ENCODE measurements at regions not wholly inside any gene's neighbourhood (a gene's known extent, or its start where the extent isn't known, plus 50 kb on each side); places are given as distances from the start of the nearest gene placed in this dataset.
A peak's percentile ranks its signal among the peaks of the same experiment; 100 is the strongest.

DNA sequence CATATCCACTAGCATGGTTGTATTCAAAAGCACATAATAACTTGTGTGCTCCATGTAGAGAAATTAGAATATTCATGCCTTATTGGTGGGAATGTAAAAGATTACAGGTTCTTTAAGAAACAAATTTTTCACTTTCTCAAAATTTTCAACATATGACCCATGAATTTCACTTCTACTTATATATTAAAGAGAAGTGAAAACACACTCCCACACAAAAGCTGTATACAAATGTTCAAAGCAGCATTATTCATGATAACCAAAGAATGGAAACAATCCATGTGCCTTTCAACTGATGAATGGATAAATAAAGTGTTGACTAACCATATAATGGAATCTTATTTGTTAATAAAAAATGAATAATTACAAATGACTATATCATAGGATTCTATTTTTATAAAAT is 694.5 kb upstream of the PCDH15 start:
- Histone ChIP-seq H2AFZ (ENCODE audit: control insufficient read depth, low read depth, low read length) (no peak overlapping the region), H3K27me3 (replicated peaks in 1 of 2; ENCODE audit: control insufficient read depth in 2 of 2, insufficient read depth in 2 of 2, low read length in 1 of 2) (no peaks in the 10 kb centered on the region), H3K4me3 (no peak overlapping the region), H3K27ac (ENCODE audit: control insufficient read depth, insufficient read depth) (no peak overlapping the region), H3K9me3 (replicated peaks; ENCODE audit: control insufficient read depth, insufficient read depth, low read length) (no peaks in the 10 kb centered on the region), H3K9ac (ENCODE audit: control insufficient read depth, insufficient read depth, low read length) (no peak overlapping the region), H3K4me1 (ENCODE audit: control insufficient read depth, insufficient read depth, low read length) (no peaks in the 10 kb centered on the region), H3K36me3 (ENCODE audit: control insufficient read depth in 2 of 2, insufficient read depth in 2 of 2, low read length in 1 of 2) (no peaks in the 10 kb centered on the region), H4K20me1 (ENCODE audit: control insufficient read depth, insufficient read depth) (no peaks in the 10 kb centered on the region), H3K79me2 (ENCODE audit: control insufficient read depth, insufficient read depth, low read length) (no peaks in the 10 kb centered on the region), H3K4me2 (ENCODE audit: control insufficient read depth, insufficient read depth) (no peak overlapping the region)
- TF ChIP-seq TAF1 (IDR thresholded peaks at IDR 0.05; ENCODE audit: borderline replicate concordance, low read depth, low read length) = no peak
- TF ChIP-seq, protein P1, sequence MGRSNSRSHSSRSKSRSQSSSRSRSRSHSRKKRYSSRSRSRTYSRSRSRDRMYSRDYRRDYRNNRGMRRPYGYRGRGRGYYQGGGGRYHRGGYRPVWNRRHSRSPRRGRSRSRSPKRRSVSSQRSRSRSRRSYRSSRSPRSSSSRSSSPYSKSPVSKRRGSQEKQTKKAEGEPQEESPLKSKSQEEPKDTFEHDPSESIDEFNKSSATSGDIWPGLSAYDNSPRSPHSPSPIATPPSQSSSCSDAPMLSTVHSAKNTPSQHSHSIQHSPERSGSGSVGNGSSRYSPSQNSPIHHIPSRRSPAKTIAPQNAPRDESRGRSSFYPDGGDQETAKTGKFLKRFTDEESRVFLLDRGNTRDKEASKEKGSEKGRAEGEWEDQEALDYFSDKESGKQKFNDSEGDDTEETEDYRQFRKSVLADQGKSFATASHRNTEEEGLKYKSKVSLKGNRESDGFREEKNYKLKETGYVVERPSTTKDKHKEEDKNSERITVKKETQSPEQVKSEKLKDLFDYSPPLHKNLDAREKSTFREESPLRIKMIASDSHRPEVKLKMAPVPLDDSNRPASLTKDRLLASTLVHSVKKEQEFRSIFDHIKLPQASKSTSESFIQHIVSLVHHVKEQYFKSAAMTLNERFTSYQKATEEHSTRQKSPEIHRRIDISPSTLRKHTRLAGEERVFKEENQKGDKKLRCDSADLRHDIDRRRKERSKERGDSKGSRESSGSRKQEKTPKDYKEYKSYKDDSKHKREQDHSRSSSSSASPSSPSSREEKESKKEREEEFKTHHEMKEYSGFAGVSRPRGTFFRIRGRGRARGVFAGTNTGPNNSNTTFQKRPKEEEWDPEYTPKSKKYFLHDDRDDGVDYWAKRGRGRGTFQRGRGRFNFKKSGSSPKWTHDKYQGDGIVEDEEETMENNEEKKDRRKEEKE (IDR thresholded peaks at IDR 0.05) = no peak
- peak; percentile 17; the same call in 1 of the 2 replicates for TF ChIP-seq SPI1 (IDR thresholded peaks at IDR 0.05; ENCODE audit: borderline replicate concordance, insufficient read depth, low read depth, low read length)
- TF ChIP-seq NFYA (IDR thresholded peaks at IDR 0.05; ENCODE audit: borderline replicate concordance, low read depth, low read length) = no peak
- TF ChIP-seq, protein P2, sequence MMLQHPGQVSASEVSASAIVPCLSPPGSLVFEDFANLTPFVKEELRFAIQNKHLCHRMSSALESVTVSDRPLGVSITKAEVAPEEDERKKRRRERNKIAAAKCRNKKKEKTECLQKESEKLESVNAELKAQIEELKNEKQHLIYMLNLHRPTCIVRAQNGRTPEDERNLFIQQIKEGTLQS (IDR thresholded peaks at IDR 0.05; ENCODE audit: borderline replicate concordance, extremely low read depth, low read depth, low read length) = no peak
- TF ChIP-seq, protein P3, sequence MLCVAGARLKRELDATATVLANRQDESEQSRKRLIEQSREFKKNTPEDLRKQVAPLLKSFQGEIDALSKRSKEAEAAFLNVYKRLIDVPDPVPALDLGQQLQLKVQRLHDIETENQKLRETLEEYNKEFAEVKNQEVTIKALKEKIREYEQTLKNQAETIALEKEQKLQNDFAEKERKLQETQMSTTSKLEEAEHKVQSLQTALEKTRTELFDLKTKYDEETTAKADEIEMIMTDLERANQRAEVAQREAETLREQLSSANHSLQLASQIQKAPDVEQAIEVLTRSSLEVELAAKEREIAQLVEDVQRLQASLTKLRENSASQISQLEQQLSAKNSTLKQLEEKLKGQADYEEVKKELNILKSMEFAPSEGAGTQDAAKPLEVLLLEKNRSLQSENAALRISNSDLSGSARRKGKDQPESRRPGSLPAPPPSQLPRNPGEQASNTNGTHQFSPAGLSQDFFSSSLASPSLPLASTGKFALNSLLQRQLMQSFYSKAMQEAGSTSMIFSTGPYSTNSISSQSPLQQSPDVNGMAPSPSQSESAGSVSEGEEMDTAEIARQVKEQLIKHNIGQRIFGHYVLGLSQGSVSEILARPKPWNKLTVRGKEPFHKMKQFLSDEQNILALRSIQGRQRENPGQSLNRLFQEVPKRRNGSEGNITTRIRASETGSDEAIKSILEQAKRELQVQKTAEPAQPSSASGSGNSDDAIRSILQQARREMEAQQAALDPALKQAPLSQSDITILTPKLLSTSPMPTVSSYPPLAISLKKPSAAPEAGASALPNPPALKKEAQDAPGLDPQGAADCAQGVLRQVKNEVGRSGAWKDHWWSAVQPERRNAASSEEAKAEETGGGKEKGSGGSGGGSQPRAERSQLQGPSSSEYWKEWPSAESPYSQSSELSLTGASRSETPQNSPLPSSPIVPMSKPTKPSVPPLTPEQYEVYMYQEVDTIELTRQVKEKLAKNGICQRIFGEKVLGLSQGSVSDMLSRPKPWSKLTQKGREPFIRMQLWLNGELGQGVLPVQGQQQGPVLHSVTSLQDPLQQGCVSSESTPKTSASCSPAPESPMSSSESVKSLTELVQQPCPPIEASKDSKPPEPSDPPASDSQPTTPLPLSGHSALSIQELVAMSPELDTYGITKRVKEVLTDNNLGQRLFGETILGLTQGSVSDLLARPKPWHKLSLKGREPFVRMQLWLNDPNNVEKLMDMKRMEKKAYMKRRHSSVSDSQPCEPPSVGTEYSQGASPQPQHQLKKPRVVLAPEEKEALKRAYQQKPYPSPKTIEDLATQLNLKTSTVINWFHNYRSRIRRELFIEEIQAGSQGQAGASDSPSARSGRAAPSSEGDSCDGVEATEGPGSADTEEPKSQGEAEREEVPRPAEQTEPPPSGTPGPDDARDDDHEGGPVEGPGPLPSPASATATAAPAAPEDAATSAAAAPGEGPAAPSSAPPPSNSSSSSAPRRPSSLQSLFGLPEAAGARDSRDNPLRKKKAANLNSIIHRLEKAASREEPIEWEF (IDR thresholded peaks at IDR 0.05; ENCODE audit: insufficient replicate concordance, low read depth, low read length) = no peak
- TF ChIP-seq RUNX3 (IDR thresholded peaks at IDR 0.05; ENCODE audit: low read length) = no peak
- no peak for TF ChIP-seq BHLHE40 (IDR thresholded peaks at IDR 0.05; ENCODE audit: borderline replicate concordance in 1 of 2, low read depth in 2 of 2, low read length in 1 of 2)
- DNase-seq (ENCODE audit: low read depth, low spot score) (no peak), ATAC-seq (peak; percentile 31; the same call in 1 of the 3 replicates), FAIRE-seq (no peak)
- in situ Hi-C loops (cut with MboI) = loop anchor here (10.0 kb wide), 1 partner anchor 401 kb away; no protein-coding TSS in a partner anchor
- ChIA-PET SMC1A (ENCODE audit: uncharacterized antibody, unreplicated experiment) (no interaction called here), POLR2A (no interaction called here), CTCF (no interaction called here), RAD21 (ENCODE audit: unreplicated experiment) (interaction anchor here (1.0 kb wide), 1 partner anchor 404 kb away, joined by 3 read pairs; no protein-coding TSS in a partner anchor)
- intact Hi-C loops (cut with micrococcal nuclease; ENCODE audit: unreplicated experiment) = no loop called here
- no TSS peak for BruUV-seq (replicated peaks)
